ENCODE measurements at regions not wholly inside any gene's neighbourhood (a gene's known extent, or its start where the extent isn't known, plus 50 kb on each side); places are given as distances from the start of the nearest gene placed in this dataset.

DNA sequence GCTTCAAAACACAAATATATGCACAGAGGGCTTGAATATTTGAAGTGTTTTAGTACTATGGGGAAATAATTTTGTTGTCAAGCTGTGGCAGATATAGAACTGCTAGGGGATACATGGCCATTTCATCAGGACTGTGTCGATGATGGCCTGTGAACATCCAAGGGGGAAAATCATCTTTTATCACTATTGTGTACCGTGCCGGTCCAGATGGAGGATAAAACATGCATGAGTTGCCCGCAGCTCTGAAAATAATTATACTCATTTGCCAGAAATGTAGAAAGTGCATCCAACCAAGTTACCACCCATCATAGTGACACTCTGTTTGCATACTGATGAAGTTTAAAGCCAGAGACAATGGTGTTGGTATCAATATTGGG is 405.9 kb downstream of the ZSWIM6 start:
- POLR2A ChIA-PET, result no interaction called here

DNA sequence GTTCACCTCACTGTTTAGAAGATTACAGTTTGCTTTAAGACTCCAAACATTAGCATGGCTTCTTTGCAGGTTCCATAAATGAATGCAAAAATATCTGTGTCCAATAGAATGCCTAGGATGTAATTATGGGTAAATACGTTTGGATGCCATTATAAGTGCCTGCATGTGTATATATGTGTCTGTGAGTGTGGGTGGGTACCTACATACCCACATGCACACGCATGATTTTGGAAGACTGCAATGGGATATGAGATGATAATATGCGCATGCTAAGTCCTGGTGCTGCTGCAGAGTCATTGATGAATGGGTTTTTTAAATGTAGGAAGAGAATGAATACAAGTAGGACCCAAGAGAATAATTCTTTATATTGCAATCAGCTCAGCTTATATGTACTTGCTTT is 406.4 kb downstream of the ZSWIM6 start:
- no peak overlapping the region for H3K27ac Mint-ChIP-seq
- ATAC-seq, result no peak

More for the DNA sequence above, 405.9 kb downstream of the ZSWIM6 start:
- Mint-ChIP-seq H3K9me3 (ENCODE audit: insufficient read depth) (no peaks in the 10 kb centered on the region), H3K4me1 (ENCODE audit: low read depth) (no peaks in the 10 kb centered on the region), H3K4me3 (no peak overlapping the region), H3K36me3 (ENCODE audit: low read depth) (no peaks in the 10 kb centered on the region), H3K27me3 (ENCODE audit: low read depth) (no peaks in the 10 kb centered on the region), H3K27ac (no peak overlapping the region)
- DNase-seq, result no peak
- ATAC-seq, result no peak
- CTCF ChIA-PET, result no interaction called here

GRCh38 chr5:61744690-61745619 is 412.9 kb downstream of the ZSWIM6 start:
- ChIA-PET POLR2A (no interaction called here), CTCF (no interaction called here)
- no peaks in the 10 kb centered on the region for H3K9me3 Mint-ChIP-seq (ENCODE audit: insufficient read depth)
- H3K4me3 Mint-ChIP-seq, result no peak overlapping the region
- DNase-seq (no peak), ATAC-seq (no peak)
- no peaks in the 10 kb centered on the region for H3K27me3 Mint-ChIP-seq (ENCODE audit: low read depth)
- H3K27ac Mint-ChIP-seq, result no peak overlapping the region
- no peaks in the 10 kb centered on the region for H3K4me1 Mint-ChIP-seq (ENCODE audit: low read depth)
- no peaks in the 10 kb centered on the region for H3K36me3 Mint-ChIP-seq (ENCODE audit: low read depth)

More for the DNA sequence above, 406.4 kb downstream of the ZSWIM6 start:
- POLR2A ChIA-PET, result no interaction called here
- CTCF ChIA-PET, result no interaction called here
- H3K36me3 Mint-ChIP-seq (ENCODE audit: low read depth), result no peaks in the 10 kb centered on the region
- no peak overlapping the region for H3K4me3 Mint-ChIP-seq
- no peaks in the 10 kb centered on the region for H3K4me1 Mint-ChIP-seq (ENCODE audit: low read depth)
- no peaks in the 10 kb centered on the region for H3K9me3 Mint-ChIP-seq (ENCODE audit: insufficient read depth)
- no peak for DNase-seq
- no peaks in the 10 kb centered on the region for H3K27me3 Mint-ChIP-seq (ENCODE audit: low read depth)

DNA sequence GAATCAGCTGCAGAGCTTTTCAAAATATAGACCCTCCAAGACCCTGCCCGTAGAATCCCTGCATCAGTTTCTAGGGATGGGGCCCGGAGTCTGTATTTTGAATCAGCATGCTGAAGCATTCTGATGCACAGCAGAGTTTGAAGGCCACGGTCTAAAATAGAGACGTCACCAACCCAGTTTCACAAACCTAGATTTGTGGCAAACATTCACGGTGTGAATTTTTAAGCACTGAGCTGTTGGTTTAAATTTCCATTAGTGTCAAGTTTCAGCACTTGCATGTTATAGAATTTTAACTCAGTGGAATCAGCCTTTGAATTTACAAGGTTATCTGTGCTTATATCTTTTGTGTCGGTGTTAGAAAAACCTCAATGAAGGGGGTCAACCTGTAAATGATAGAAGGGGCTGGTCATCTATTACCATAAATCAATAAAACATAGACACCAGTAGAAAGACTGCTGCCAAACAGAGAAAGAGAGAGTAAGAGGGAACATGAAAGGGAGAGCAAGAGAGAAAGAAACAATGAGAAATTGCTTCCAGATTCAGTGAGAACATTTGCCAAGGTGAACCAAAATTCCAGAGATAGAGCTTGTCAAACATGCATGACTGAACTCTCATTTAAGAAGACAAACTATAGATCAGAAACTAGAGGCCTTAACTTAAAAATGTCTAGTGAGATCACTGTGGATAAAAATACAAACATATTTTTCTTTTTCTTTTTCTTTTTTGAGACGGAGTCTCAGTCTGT is 414.9 kb downstream of the ZSWIM6 start:
- H3K9me3 Mint-ChIP-seq (ENCODE audit: insufficient read depth), result no peaks in the 10 kb centered on the region
- H3K36me3 Mint-ChIP-seq (ENCODE audit: low read depth), result no peaks in the 10 kb centered on the region
- no peaks in the 10 kb centered on the region for H3K27me3 Mint-ChIP-seq (ENCODE audit: low read depth)
- H3K4me1 Mint-ChIP-seq (ENCODE audit: low read depth), result no peaks in the 10 kb centered on the region
- POLR2A ChIA-PET, result no interaction called here
- CTCF ChIA-PET, result no interaction called here
- H3K27ac Mint-ChIP-seq, result no peak overlapping the region
- DNase-seq (no peak), ATAC-seq (no peak)
- H3K4me3 Mint-ChIP-seq, result no peak overlapping the region

DNA sequence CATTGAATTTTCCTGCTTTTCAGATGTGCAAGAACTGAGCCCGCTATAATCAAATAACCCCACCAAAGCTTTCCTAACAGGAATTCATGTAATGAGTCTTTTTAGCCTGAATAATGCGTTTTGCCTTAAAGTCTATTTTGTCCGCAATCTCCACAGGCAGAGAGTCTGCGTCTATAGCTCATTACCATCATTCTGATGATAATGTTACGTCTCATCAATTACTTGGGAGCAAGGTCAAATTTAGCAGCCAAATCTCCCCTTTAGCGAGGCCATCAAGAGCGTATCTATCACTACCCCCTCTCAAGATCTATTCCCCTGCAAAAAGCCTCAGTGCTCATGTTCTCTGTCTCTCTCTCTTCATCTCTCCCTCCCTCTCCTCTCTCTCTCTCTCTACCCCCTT is 416.1 kb downstream of the ZSWIM6 start:
- Mint-ChIP-seq H3K4me1 (ENCODE audit: low read depth) (no peaks in the 10 kb centered on the region), H3K9me3 (ENCODE audit: insufficient read depth) (no peaks in the 10 kb centered on the region), H3K27ac (no peak overlapping the region), H3K36me3 (ENCODE audit: low read depth) (no peaks in the 10 kb centered on the region), H3K27me3 (ENCODE audit: low read depth) (no peaks in the 10 kb centered on the region), H3K4me3 (no peak overlapping the region)
- DNase-seq, result no peak
- POLR2A ChIA-PET, result no interaction called here
- no peak for ATAC-seq
- CTCF ChIA-PET, result no interaction called here

DNA sequence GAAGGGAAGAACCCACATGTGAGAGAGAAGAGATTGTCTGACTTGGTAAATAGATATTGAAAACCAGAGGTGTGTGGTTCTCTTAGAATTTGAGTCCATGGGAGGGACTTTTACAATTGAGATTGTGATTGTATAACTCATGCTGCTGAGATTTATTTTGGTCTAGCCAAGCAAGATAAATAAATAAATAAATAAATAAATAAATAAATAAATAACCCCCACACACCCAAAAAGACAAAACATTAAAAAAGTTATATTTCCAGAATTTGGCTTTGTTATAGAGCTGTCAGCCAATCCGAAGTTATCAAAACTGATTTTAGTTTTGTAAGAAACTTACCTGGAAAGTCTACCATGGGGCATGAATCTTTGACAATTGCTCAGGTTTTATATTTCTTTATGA is 416.6 kb downstream of the ZSWIM6 start:
- ATAC-seq (no peak), DNase-seq (no peak)
- POLR2A ChIA-PET, result no interaction called here
- CTCF ChIA-PET, result no interaction called here
- Mint-ChIP-seq H3K27me3 (ENCODE audit: low read depth) (no peaks in the 10 kb centered on the region), H3K9me3 (ENCODE audit: insufficient read depth) (no peaks in the 10 kb centered on the region), H3K4me1 (ENCODE audit: low read depth) (no peaks in the 10 kb centered on the region), H3K36me3 (ENCODE audit: low read depth) (no peaks in the 10 kb centered on the region), H3K27ac (no peak overlapping the region), H3K4me3 (no peak overlapping the region)

- ChIA-PET CTCF (no interaction called here), POLR2A (no interaction called here)
- Mint-ChIP-seq H3K4me1 (ENCODE audit: low read depth) (no peaks in the 10 kb centered on the region), H3K36me3 (ENCODE audit: low read depth) (no peaks in the 10 kb centered on the region), H3K4me3 (no peak overlapping the region), H3K9me3 (ENCODE audit: insufficient read depth) (no peaks in the 10 kb centered on the region), H3K27me3 (ENCODE audit: low read depth) (no peaks in the 10 kb centered on the region), H3K27ac (no peak overlapping the region)
- DNase-seq, result no peak
- ATAC-seq, result no peak
Observed at GRCh38 chr5:61752588-61752987, 420.5 kb downstream of the ZSWIM6 start.

DNA sequence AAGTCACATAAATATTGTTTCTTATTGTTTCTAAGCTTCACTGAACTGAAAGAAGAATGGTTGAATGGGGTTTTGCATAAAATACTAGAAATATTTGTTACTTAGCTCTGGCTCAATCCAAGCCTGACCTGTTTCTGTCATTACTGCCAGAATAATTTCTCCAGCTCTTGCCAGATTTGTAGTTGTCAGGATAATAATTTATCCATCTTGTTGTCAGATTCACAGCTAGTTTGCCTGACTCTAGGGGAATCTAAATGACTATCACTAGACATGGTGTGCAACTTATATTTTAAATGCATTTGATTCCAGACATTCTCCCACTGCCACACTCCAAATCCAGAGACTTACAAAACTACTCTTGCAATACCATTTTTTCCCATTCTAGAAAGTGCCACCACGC is 422.7 kb downstream of the ZSWIM6 start:
- H3K27me3 Mint-ChIP-seq (ENCODE audit: low read depth), result no peaks in the 10 kb centered on the region
- ChIA-PET CTCF (no interaction called here), POLR2A (no interaction called here)
- H3K4me3 Mint-ChIP-seq, result no peak overlapping the region
- ATAC-seq, result no peak
- H3K4me1 Mint-ChIP-seq (ENCODE audit: low read depth), result no peaks in the 10 kb centered on the region
- DNase-seq, result no peak
- no peaks in the 10 kb centered on the region for H3K36me3 Mint-ChIP-seq (ENCODE audit: low read depth)
- no peak overlapping the region for H3K27ac Mint-ChIP-seq
- no peaks in the 10 kb centered on the region for H3K9me3 Mint-ChIP-seq (ENCODE audit: insufficient read depth)

DNA sequence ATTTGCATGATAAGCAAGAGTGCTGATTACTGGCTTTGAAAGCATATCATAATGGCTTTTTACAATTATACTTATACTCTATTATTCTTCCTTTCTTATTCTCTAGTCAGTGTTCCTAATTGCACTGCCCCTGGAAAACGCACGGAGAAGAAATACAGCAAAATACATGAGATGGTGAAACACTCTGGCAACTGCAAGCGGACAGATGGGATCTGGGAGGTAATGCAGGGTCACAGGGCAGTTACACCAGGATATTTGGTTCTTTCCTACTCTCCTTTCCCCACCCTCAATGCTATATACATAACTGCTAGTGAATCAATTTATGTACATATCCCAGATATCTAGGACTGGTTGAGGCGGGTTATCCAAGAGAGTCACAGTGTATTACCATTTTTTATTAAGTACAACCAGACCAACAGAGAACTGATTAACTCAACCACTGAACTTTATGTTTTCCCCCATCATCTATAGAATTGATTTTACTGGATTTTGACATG is 423.7 kb downstream of the ZSWIM6 start:
- Mint-ChIP-seq H3K9me3 (ENCODE audit: insufficient read depth) (no peaks in the 10 kb centered on the region), H3K27ac (no peak overlapping the region), H3K36me3 (ENCODE audit: low read depth) (no peaks in the 10 kb centered on the region), H3K27me3 (ENCODE audit: low read depth) (no peaks in the 10 kb centered on the region), H3K4me1 (ENCODE audit: low read depth) (no peaks in the 10 kb centered on the region), H3K4me3 (no peak overlapping the region)
- DNase-seq (no peak), ATAC-seq (no peak)
- POLR2A ChIA-PET, result no interaction called here
- CTCF ChIA-PET, result no interaction called here

GRCh38 chr5:61758711-61759110 is 426.7 kb downstream of the ZSWIM6 start:
- ChIA-PET CTCF (no interaction called here), POLR2A (no interaction called here)
- no peaks in the 10 kb centered on the region for H3K27me3 Mint-ChIP-seq (ENCODE audit: low read depth)
- no peaks in the 10 kb centered on the region for H3K9me3 Mint-ChIP-seq (ENCODE audit: insufficient read depth)
- H3K27ac Mint-ChIP-seq, result no peak overlapping the region
- ATAC-seq (no peak), DNase-seq (no peak)
- H3K4me1 Mint-ChIP-seq (ENCODE audit: low read depth), result no peaks in the 10 kb centered on the region
- no peak overlapping the region for H3K4me3 Mint-ChIP-seq
- no peaks in the 10 kb centered on the region for H3K36me3 Mint-ChIP-seq (ENCODE audit: low read depth)

DNA sequence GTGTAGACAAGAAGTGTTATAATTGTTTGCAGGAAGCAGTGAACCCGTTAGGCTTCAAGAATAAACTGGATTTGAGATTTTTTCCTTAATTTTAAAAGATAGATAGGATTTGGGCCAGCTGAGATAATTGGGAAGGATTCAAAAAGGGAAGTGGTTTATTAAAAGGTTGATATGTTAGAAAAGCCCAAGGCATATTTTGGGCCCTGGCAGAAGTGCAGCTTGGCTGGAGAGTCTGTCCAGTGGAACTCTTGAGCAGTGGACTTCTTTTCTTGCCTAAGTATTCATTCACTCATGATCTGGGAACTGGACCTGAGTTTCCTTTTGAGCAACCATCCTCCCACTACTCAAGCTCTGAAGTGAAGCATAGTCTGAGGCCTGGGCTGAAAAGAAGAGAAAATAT is 433.4 kb downstream of the ZSWIM6 start:
- Mint-ChIP-seq H3K27me3 (ENCODE audit: low read depth) (no peaks in the 10 kb centered on the region), H3K4me1 (ENCODE audit: low read depth) (no peaks in the 10 kb centered on the region), H3K4me3 (no peak overlapping the region), H3K9me3 (ENCODE audit: insufficient read depth) (no peaks in the 10 kb centered on the region), H3K36me3 (ENCODE audit: low read depth) (no peaks in the 10 kb centered on the region), H3K27ac (no peak overlapping the region)
- ChIA-PET CTCF (no interaction called here), POLR2A (no interaction called here)
- ATAC-seq, result no peak
- DNase-seq, result no peak

GRCh38 chr5:61766141-61766540 is 434.1 kb downstream of the ZSWIM6 start:
- DNase-seq, result no peak
- Mint-ChIP-seq H3K4me3 (no peak overlapping the region), H3K4me1 (ENCODE audit: low read depth) (no peaks in the 10 kb centered on the region)

More at GRCh38 chr5:61766141-61766540, 434.1 kb downstream of the ZSWIM6 start:
- no peaks in the 10 kb centered on the region for H3K27me3 Mint-ChIP-seq (ENCODE audit: low read depth)
- CTCF ChIA-PET, result no interaction called here
- POLR2A ChIA-PET, result no interaction called here
- no peaks in the 10 kb centered on the region for H3K36me3 Mint-ChIP-seq (ENCODE audit: low read depth)
- no peak for ATAC-seq
- no peak overlapping the region for H3K27ac Mint-ChIP-seq
- no peaks in the 10 kb centered on the region for H3K9me3 Mint-ChIP-seq (ENCODE audit: insufficient read depth)

All from activated CD8-positive, alpha-beta T cell treated with anti-CD3 and anti-CD28 coated beads, Interleukin-2, amount 10 ng/mL, durations not matched to agents 7 days and 5 days (primary cell).